Thyroid gland (tissue), 4 donors: ENCODE measurements at regions not wholly inside any gene's neighbourhood (a gene's known extent, or its start where the extent isn't known, plus 50 kb on each side); places are given as distances from the start of the nearest gene placed in this dataset.

Experiments
- CTCF ChIP-seq, 6 experiments: fragments of 200-600 bp in 3 of 6; fragments of 450-650 bp in 3 of 6; sonication (generic) in 3 of 6; IDR thresholded peaks; one replicate each; pipeline ENCODE4 v1.5.1; 2016 to 2019; ENCODE audit warnings: antibody characterized with exemption in 6 of 6, mild to moderate bottlenecking in 2 of 6, inconsistent platforms in 1 of 6, moderate library complexity in 1 of 6
- POLR2A ChIP-seq, 2 donors: fragments of 450-650 bp; IDR thresholded peaks; one replicate each; pipeline ENCODE4 v1.6.1; 2017; ENCODE audit warnings: antibody characterized with exemption in 2 of 2, mild to moderate bottlenecking in 2 of 2, moderate library complexity in 1 of 2

GRCh38 chr12:20004952-20005351, 363.4 kb upstream of the PDE3A start:
- no peak for TF ChIP-seq CTCF (IDR thresholded peaks at IDR 0.05)
- TF ChIP-seq POLR2A (IDR thresholded peaks at IDR 0.05): no peak
